B cell (primary cell): ENCODE measurements at regions not wholly inside any gene's neighbourhood (a gene's known extent, or its start where the extent isn't known, plus 50 kb on each side); places are given as distances from the start of the nearest gene placed in this dataset.

ENCODE experiments used
- ATAC-seq: fragments of 200-7000 bp; cut with Tn5 transposase; one replicate; pipeline ENCODE4 v1.10.0; 2021; ENCODE audit warnings: low read depth, mild to moderate bottlenecking, moderate number of reproducible peaks, moderate library complexity
- CTCF ChIA-PET: fragments of 350-600 bp; sonication (Branson Sonifier 250); formaldehyde crosslinking; loops from one replicate; lab custom pipeline; 2021; ENCODE audit warnings: antibody characterized with exemption, inconsistent platforms; lab: Charles Lee
- POLR2A ChIA-PET: fragments of 350-600 bp; sonication (Branson Sonifier 250); formaldehyde crosslinking; loops from one replicate; lab custom pipeline; 2021; ENCODE audit warnings: antibody characterized with exemption; lab: Charles Lee
- DNase-seq: peaks from one replicate; pipeline ENCODE4 v3.0.0; 2013
- H2AFZ ChIP-seq: 2 replicates; pipeline ENCODE4 v1.6.1; 2012; ENCODE audit warnings: mild to moderate bottlenecking, low read depth, low read length; ENCODE audit not compliant: insufficient read depth, poor library complexity, severe bottlenecking
- H3K27ac ChIP-seq, 2 donors: 1 replicate in 1 of 2; 2 replicates in 1 of 2; pipeline ENCODE4 v1.5.1; 2012 to 2013; ENCODE audit warnings: low read length in 2 of 2, mild to moderate bottlenecking in 2 of 2, moderate library complexity in 1 of 2
- H3K27me3 ChIP-seq, 4 experiments: fragments of 200-600 bp in 1 of 4; sonication (generic) in 1 of 4; replicated peaks in 1 of 4; 1 replicate in 2 of 4; 2 replicates in 2 of 4; pipeline versions ENCODE4 v1.6.1 to v1.7.0; 2013 to 2016; ENCODE audit warnings: low read length in 3 of 4, mild to moderate bottlenecking in 2 of 4, mixed read lengths in 1 of 4, moderate library complexity in 1 of 4; ENCODE audit not compliant: insufficient read depth in 4 of 4, control insufficient read depth in 3 of 4; ENCODE audit errors: control extremely low read depth in 1 of 4
- H3K36me3 ChIP-seq, 2 experiments: replicated peaks in 1 of 2; 1 replicate in 1 of 2; 2 replicates in 1 of 2; pipeline versions ENCODE4 v1.6.1 to v1.7.1; 2013; ENCODE audit warnings: low read length in 1 of 2; ENCODE audit not compliant: insufficient read depth in 2 of 2, control insufficient read depth in 1 of 2; ENCODE audit errors: control extremely low read depth in 1 of 2, extremely low read depth in 1 of 2
- H3K4me1 ChIP-seq, 2 donors: fragments of 200-600 bp in 1 of 2; sonication (generic) in 1 of 2; 1 replicate in 1 of 2; 2 replicates in 1 of 2; pipeline versions ENCODE4 v1.5.1 to v1.6.1; 2013 to 2017; ENCODE audit warnings: low read length in 2 of 2; ENCODE audit not compliant: control insufficient read depth in 2 of 2, insufficient read depth in 2 of 2
- H3K4me2 ChIP-seq: replicated peaks from 2 replicates; pipeline ENCODE3; 2012; ENCODE audit warnings: mild to moderate bottlenecking, low read depth, low read length; ENCODE audit not compliant: poor library complexity, severe bottlenecking
- H3K4me3 ChIP-seq, 5 experiments: fragments of 200-600 bp in 1 of 5; sonication (generic) in 1 of 5; 1 replicate in 3 of 5; 2 replicates in 2 of 5; pipeline versions ENCODE4 v1.5.1 to v1.7.0; 2011 to 2016; ENCODE audit warnings: low read length in 4 of 5, mild to moderate bottlenecking in 4 of 5, low read depth in 2 of 5, control low read depth in 1 of 5, moderate library complexity in 1 of 5; ENCODE audit not compliant: insufficient read depth in 1 of 5; ENCODE audit errors: control extremely low read depth in 1 of 5, extremely low read depth in 1 of 5
- H3K79me2 ChIP-seq: fragments of 200-600 bp; sonication (generic); one replicate; pipeline ENCODE4 v1.6.0; 2016; ENCODE audit warnings: low read length; ENCODE audit not compliant: control insufficient read depth, insufficient read depth
- H3K9ac ChIP-seq: fragments of 200-600 bp; sonication (generic); 2 replicates; pipeline ENCODE4 v1.6.1; 2017; ENCODE audit warnings: mild to moderate bottlenecking, low read length, moderate library complexity
- H3K9me3 ChIP-seq, 3 donors: one replicate each; pipeline versions ENCODE4 v1.6.1 to v1.7.1; 2013; ENCODE audit warnings: low read length in 2 of 3; ENCODE audit not compliant: control insufficient read depth in 2 of 3, insufficient read depth in 1 of 3; ENCODE audit errors: control extremely low read depth in 1 of 3
- H4K20me1 ChIP-seq: 2 replicates; pipeline ENCODE4 v1.6.0; 2012; ENCODE audit warnings: mild to moderate bottlenecking, low read length; ENCODE audit not compliant: insufficient read depth, control insufficient read depth, poor library complexity, severe bottlenecking
- H3K27ac Mint-ChIP-seq: one replicate; pipeline ENCODE4 v1.8.0; 2021; ENCODE audit warnings: mixed read lengths
- H3K27me3 Mint-ChIP-seq: one replicate; pipeline ENCODE4 v1.8.0; 2021; ENCODE audit warnings: mixed read lengths
- H3K4me1 Mint-ChIP-seq: one replicate; pipeline ENCODE4 v1.8.0; 2021; ENCODE audit warnings: mixed read lengths
- H3K4me3 Mint-ChIP-seq: one replicate; pipeline ENCODE4 v1.8.0; 2021; ENCODE audit warnings: mixed read lengths
- H3K9me3 Mint-ChIP-seq: one replicate; pipeline ENCODE4 v1.8.0; 2022; ENCODE audit warnings: mixed read lengths; ENCODE audit not compliant: insufficient read depth
- CTCF ChIP-seq: fragments of 200-600 bp; IDR thresholded peaks from one replicate; pipeline ENCODE4 v1.8.0; 2022; ENCODE audit warnings: antibody characterized with exemption, mild to moderate bottlenecking
- EZH2 ChIP-seq: IDR thresholded peaks from 2 replicates; pipeline ENCODE4 v1.6.1; 2012; ENCODE audit warnings: borderline replicate concordance, low read depth, mild to moderate bottlenecking, moderate library complexity, low read length; ENCODE audit not compliant: insufficient read depth, poor library complexity, severe bottlenecking
- WGBS: methylation state at CpG from one replicate; pipeline ENCODE4 v1.1.5; 2013; ENCODE audit warnings: missing lambda C conversion rate; ENCODE audit not compliant: insufficient coverage; 5-methylcytosine and 5-hydroxymethylcytosine counted together
- intact Hi-C: fragments of 100-400 bp; cut with micrococcal nuclease; formaldehyde crosslinking; loops from one replicate; pipeline ENCODE4 v1.10.0; 2022

- Histone ChIP-seq H2AFZ (no peak overlapping the region), H3K4me2 (no peak overlapping the region), H3K4me1 (no peaks in the 10 kb centered on the region), H4K20me1 (no peaks in the 10 kb centered on the region), H3K79me2 (no peaks in the 10 kb centered on the region), H3K9ac (no peak overlapping the region), H3K9me3 (no peaks in the 10 kb centered on the region), H3K4me3 (no peak overlapping the region), H3K36me3 (no peaks in the 10 kb centered on the region), H3K27ac (no peak overlapping the region), H3K27me3 (no peaks in the 10 kb centered on the region)
- no peak overlapping the region for H3K27ac Mint-ChIP-seq
- no peaks in the 10 kb centered on the region for H3K27me3 Mint-ChIP-seq
- 89% methylated on average over 4 of the region's 4 CpGs for WGBS
- POLR2A ChIA-PET = no interaction called here
- TF ChIP-seq EZH2 (no peak), CTCF (no peak)
- no peaks in the 10 kb centered on the region for H3K9me3 Mint-ChIP-seq
- intact Hi-C loops = no loop called here
- H3K4me3 Mint-ChIP-seq = no peak overlapping the region
- no peaks in the 10 kb centered on the region for H3K4me1 Mint-ChIP-seq
- DNase-seq = no peak
- CTCF ChIA-PET = no interaction called here
- no peak for ATAC-seq
These were observed 133.6 kb downstream of the UBE2E3 start for GRCh38 chr2:181114021-181114420.

- DNase-seq = no peak
- no peak overlapping the region for H3K4me2 ChIP-seq
- ChIA-PET POLR2A (no interaction called here), CTCF (interaction anchor here (2.4 kb wide), 1 partner anchor 11 kb away, joined by 13 read pairs; no protein-coding TSS in a partner anchor)
- no peaks in the 10 kb centered on the region for H3K27me3 ChIP-seq
- no peaks in the 10 kb centered on the region for H3K79me2 ChIP-seq
- H3K9ac ChIP-seq = no peak overlapping the region
- H4K20me1 ChIP-seq = no peaks in the 10 kb centered on the region
- no peak overlapping the region for H2AFZ ChIP-seq
- no peaks in the 10 kb centered on the region for H3K36me3 ChIP-seq
- H3K27me3 Mint-ChIP-seq = no peaks in the 10 kb centered on the region
- H3K4me3 Mint-ChIP-seq = no peak overlapping the region
- no peak overlapping the region for H3K27ac ChIP-seq
- no peaks in the 10 kb centered on the region for H3K9me3 Mint-ChIP-seq
- no peak for ATAC-seq
- TF ChIP-seq CTCF = no peak
- no peak for TF ChIP-seq EZH2
- no peaks in the 10 kb centered on the region for H3K4me1 Mint-ChIP-seq
- H3K27ac Mint-ChIP-seq = no peak overlapping the region
- intact Hi-C loops = no loop called here
- no peaks in the 10 kb centered on the region for H3K9me3 ChIP-seq
- no CpG with 5 or more reads among the region's 1 CpG for WGBS
- H3K4me3 ChIP-seq = no peak overlapping the region
- no peaks in the 10 kb centered on the region for H3K4me1 ChIP-seq
These were observed 135.9 kb downstream of the UBE2E3 start for GRCh38 chr2:181116261-181116660.
